ENCODE measurements at regions not wholly inside any gene's neighbourhood (a gene's known extent, or its start where the extent isn't known, plus 50 kb on each side); places are given as distances from the start of the nearest gene placed in this dataset.

DNA sequence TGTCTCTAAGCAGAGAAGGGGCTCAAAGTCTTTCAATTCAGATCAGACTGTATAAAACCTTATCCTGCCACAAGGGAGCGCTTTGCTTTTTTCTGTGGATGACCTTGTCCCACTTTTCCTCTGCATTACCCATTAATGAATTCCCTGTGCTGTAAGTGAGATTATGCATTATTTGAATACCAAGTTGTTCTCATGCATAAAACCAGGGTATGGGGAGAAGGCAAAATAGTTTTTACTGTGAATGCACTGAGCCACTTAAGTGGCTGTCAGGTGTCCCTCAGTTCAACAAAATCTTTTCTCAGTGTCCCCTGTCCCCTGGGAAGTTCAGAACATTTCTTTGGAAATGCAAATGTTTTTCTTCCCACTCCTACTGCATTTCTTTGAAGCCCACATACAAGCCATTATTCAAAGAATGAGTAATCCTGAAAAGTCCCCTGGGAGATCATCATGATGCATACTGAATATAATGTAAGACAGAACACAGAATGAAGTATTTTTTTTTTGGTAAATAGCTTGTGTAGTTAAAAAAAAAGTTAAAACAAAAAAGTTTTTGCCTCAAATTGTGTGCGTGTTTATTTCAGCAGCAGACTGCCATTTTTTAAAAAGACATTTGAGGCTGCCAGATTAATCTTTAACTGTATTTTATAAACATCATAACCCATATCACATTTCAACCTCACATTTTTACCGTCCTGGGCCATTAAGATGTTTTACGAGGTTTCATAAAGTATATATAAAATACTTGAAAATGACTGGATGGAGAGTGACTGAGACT lies 506.7 kb upstream of the PCDH9 start:
- H3K4me3 ChIP-seq (ENCODE audit: low read depth, poor library complexity, severe bottlenecking), result no peak overlapping the region
- TF ChIP-seq, protein P1, sequence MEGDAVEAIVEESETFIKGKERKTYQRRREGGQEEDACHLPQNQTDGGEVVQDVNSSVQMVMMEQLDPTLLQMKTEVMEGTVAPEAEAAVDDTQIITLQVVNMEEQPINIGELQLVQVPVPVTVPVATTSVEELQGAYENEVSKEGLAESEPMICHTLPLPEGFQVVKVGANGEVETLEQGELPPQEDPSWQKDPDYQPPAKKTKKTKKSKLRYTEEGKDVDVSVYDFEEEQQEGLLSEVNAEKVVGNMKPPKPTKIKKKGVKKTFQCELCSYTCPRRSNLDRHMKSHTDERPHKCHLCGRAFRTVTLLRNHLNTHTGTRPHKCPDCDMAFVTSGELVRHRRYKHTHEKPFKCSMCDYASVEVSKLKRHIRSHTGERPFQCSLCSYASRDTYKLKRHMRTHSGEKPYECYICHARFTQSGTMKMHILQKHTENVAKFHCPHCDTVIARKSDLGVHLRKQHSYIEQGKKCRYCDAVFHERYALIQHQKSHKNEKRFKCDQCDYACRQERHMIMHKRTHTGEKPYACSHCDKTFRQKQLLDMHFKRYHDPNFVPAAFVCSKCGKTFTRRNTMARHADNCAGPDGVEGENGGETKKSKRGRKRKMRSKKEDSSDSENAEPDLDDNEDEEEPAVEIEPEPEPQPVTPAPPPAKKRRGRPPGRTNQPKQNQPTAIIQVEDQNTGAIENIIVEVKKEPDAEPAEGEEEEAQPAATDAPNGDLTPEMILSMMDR (IDR thresholded peaks at IDR 0.05), result no peak
- TF ChIP-seq POLR2A (IDR thresholded peaks at IDR 0.05), result no peak
- WGBS, 2 donors, result 40% methylated on average over 4 of the region's 4 CpGs
- no peak for DNase-seq (ENCODE audit: low spot score in 2 of 2)
- intact Hi-C loops (cut with DNase I; ENCODE audit: low total_unique reads), result no loop called here

DNA sequence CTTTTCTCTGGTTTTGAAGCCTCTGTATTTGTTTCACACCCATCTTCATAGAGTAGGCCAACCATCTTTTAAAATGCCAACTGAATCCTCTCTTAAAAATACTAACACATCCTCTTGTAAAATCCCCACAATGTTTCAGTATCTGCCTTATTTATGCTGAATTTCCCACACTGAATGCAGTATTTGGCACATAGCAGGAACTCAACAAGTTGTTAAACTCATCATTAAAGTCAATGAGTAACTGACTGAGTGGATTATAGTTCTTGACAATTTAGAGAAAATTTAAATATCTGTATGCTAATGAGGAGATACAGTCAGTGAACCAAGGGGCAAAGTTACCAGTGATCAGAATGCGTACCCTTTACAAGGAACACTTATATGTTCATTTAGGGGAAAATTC lies 505.5 kb upstream of the PCDH9 start:
- DNase-seq (ENCODE audit: low spot score in 2 of 2), result no peak
- WGBS, 2 donors, result 89 to 98% methylated on average over 1 of the region's 1 CpG
- intact Hi-C loops (cut with DNase I; ENCODE audit: low total_unique reads), result no loop called here

DNA sequence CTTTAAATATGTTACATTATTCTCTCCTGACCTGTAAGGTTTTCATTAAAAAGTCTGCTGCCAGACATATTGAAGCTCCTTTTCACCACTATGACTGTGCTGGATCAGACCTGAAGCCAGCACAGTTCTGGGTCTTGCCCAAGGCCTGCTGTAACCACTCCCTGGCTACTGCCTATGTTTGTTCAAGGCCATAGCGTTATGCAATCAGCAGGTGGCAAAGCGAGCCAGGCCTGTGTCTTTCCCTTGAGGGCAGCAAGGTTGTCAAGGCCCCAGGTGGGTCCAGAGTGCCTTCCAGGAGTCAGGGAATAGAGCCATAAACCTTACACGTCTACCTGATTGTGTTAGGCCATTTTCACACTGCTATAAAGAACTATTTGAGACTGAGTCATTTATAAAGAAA lies 496.8 kb upstream of the PCDH9 start:
- WGBS, 2 donors, result 35 to 82% methylated on average over 3 of the region's 3 CpGs
- TF ChIP-seq POLR2A (IDR thresholded peaks at IDR 0.05), result no peak
- TF ChIP-seq, protein P1 (IDR thresholded peaks at IDR 0.05), result no peak
- DNase-seq (ENCODE audit: low spot score in 2 of 2), result no peak
- intact Hi-C loops (cut with DNase I; ENCODE audit: low total_unique reads), result no loop called here
- no peak overlapping the region for H3K4me3 ChIP-seq (ENCODE audit: low read depth, poor library complexity, severe bottlenecking)

More for the DNA sequence above, 505.5 kb upstream of the PCDH9 start:
- TF ChIP-seq, protein P1 (IDR thresholded peaks at IDR 0.05), result no peak
- no peak for TF ChIP-seq POLR2A (IDR thresholded peaks at IDR 0.05)
- no peak overlapping the region for H3K4me3 ChIP-seq (ENCODE audit: low read depth, poor library complexity, severe bottlenecking)

DNA sequence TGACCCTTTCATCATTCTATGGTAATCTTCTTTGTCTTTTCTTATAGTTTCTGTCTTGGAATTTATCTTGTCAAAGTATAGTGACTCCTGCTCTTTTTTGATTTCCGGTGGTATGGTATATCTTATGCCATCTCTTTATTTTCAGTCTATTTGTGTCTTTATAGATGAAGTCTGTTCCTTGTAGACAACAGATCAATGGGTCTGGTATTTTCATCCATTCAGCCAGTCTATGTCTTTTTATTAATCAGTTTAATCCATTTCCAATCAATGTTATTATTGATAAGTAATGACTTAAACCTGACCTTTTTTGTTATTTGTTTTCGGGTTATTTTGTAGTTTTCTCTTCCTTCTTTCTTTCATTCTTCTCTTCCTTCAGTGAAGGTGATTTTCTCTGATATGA lies 495.9 kb upstream of the PCDH9 start:
- no peak overlapping the region for H3K4me3 ChIP-seq (ENCODE audit: low read depth, poor library complexity, severe bottlenecking)
- intact Hi-C loops (cut with DNase I; ENCODE audit: low total_unique reads), result no loop called here
- no peak for DNase-seq (ENCODE audit: low spot score in 2 of 2)
- 91 to 93% methylated on average over 2 of the region's 2 CpGs for WGBS, 2 donors
- no peak for TF ChIP-seq POLR2A (IDR thresholded peaks at IDR 0.05)
- TF ChIP-seq, protein P1 (IDR thresholded peaks at IDR 0.05), result no peak

DNA sequence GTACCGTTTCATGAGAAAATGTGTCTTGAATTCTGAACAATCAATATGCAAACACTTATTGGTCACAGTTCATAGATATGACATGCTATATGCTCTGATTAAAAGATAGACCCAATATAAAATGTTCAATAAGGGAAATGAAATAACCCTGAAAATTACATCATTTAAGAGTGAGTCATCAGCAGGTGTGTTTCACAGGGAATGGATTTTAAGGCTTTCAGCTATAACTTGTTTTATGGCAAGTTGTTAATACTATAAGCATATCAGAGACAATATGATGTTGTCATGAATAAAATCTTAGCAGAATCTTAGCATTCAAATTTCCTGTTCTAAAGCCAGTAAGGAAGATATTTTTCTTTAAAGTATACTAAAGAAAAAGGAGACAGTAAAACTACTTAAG lies 483.4 kb upstream of the PCDH9 start:
- 82 to 83% methylated on average over 1 of the region's 1 CpG for WGBS, 2 donors
- intact Hi-C loops (cut with DNase I; ENCODE audit: low total_unique reads), result no loop called here
- TF ChIP-seq POLR2A (IDR thresholded peaks at IDR 0.05), result no peak
- TF ChIP-seq, protein P1 (IDR thresholded peaks at IDR 0.05), result no peak
- no peak overlapping the region for H3K4me3 ChIP-seq (ENCODE audit: low read depth, poor library complexity, severe bottlenecking)
- DNase-seq (ENCODE audit: low spot score in 2 of 2), result no peak

DNA sequence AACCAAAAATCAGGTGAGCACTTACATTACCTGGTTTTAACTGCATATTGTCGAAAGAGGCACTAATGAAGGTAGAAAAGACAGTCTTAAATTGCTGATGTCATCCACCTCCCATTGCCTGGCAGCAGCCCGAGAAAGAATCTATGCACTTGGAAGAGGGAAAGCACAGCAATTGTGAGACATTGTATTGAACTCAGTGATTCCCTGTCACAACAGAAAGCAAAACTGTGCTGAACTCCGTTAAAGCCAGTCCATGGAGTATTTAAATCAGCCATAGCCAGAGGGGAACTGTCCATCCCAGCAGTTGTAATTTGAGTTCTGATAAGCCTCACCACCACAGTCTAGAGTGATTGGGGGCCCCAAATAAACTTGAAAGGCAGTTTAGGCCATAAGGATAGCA lies 466.6 kb upstream of the PCDH9 start:
- no peak overlapping the region for H3K4me3 ChIP-seq (ENCODE audit: low read depth, poor library complexity, severe bottlenecking)
- no peak for DNase-seq (ENCODE audit: low spot score in 2 of 2)
- 55 to 63% methylated on average over 3 of the region's 3 CpGs for WGBS, 2 donors
- intact Hi-C loops (cut with DNase I; ENCODE audit: low total_unique reads), result no loop called here
- TF ChIP-seq, protein P1 (IDR thresholded peaks at IDR 0.05), result no peak
- no peak for TF ChIP-seq POLR2A (IDR thresholded peaks at IDR 0.05)

Measured in lower leg skin (tissue), 4 donors.